HG02678 (cell line): ENCODE measurements at regions not wholly inside any gene's neighbourhood (a gene's known extent, or its start where the extent isn't known, plus 50 kb on each side); places are given as distances from the start of the nearest gene placed in this dataset.
"Not testable (repeated sequence)": the region's sequence is repeated elsewhere in the genome, so short reads cannot be mapped to it uniquely, and the experiment has no call there.

Experiments
- ATAC-seq: cut with Tn5 transposase; IDR thresholded peaks from one replicate; pipeline ENCODE4 v1.9.1; 2021; ENCODE audit warnings: mild to moderate bottlenecking, moderate library complexity; ENCODE audit not compliant: unreplicated experiment

DNA sequence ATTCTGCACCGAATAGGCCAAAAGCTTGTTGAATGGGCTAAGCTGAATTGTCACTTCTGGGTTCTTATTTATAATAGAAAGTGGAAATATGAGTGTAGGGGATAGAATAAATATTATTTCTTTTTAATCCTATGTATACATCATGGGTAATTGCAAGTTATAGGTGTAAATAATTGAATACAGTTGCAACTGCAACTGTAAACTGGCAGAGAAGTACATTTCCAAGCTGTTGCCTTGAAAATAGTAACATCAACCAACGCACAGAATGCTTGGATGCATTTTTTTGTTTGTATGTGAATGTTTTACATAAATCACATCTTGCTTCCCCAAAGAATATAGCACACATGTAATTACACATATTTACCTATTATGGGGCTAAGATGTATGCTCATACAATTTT lies 234.1 kb downstream of the NNT start:
- ATAC-seq = no peak

DNA sequence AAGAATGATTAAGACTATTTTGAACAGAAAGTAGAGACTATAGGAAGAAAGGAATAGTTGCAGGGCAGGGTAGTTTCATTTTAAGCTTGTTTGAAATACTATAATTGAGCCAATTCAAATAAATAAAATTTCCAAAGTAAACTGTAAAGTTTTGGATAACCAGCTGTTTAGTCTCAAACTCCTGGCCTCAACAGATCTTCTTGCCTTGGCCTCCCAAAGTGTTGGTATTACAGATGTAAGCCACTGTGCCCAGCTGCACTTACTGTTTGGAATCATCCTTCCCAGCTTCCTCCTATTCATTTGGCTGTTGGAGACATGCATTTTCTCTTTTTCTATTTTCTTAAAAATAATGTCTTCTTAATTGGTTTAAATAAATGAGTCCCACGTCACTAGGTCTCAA lies 231.0 kb downstream of the NNT start:
- ATAC-seq = no peak

DNA sequence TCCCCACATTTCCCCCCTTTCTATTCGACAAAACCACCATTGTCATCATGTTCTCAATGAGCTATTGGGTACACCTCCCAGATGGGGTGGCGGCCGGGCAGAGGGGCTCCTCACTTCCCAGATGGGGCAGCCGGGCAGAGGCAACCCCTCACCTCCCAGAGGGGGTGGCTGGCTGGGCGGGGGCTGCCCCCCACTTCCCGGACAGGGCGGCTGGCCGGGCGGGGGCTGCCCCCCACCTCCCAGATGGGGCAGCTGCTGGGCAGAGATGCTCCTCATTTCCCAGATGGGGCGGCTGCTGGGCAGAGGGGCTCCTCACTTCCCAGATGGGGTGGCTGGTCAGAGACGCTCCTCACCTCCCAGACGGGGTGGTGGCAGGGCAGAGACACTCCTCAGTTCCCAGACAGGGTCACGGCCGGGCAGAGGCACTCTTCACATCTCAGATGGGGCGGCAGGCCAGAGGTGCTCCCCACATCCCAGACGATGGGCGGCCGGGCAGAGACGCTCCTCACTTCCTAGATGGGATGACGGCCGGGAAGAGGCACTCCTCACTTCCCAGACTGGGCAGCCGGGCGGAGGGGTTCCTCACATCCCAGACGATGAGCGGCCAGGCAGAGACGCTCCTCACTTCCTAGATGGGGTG lies 221.5 kb downstream of the NNT start:
- not testable (repeated sequence) for ATAC-seq

DNA sequence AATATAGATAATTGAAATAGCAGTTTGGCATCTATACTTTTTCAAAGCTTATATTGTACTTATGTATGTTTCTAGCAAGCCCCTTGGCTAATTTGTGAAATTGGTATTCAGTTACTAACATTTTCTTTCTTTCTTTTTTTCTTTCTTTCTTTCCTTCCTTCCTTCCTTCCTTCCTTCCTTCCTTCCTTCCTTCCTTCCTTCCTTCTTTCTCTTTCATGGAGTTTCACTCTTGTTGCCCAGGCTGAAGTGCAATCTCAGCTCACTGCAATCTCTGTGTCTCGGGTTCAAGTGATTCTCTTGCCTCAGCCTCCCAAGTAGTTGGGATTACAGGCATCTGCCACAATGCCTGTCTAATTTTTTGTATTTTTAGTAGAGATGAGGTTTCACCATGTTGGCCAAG lies 215.4 kb downstream of the NNT start:
- ATAC-seq = not testable (repeated sequence)

DNA sequence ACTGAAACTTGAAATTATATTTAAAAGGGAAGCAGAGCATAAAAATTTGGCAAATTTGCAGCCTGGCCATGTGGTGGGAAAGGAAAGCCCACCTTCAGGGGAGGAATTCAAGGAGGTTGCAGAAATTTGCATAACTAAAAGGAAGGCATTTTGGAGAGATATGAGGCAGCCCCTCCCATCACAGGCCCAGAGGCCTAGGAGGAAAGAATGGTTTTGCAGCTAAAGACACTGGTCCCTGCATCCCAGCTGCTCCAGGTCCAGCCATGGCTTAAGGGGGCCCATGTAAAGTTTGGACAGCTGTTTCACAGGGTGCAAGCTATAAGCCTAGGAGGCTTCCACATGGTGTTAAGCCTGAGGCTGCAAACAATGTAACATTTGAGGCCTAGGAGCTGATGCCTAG lies 212.5 kb downstream of the NNT start:
- ATAC-seq = no peak

DNA sequence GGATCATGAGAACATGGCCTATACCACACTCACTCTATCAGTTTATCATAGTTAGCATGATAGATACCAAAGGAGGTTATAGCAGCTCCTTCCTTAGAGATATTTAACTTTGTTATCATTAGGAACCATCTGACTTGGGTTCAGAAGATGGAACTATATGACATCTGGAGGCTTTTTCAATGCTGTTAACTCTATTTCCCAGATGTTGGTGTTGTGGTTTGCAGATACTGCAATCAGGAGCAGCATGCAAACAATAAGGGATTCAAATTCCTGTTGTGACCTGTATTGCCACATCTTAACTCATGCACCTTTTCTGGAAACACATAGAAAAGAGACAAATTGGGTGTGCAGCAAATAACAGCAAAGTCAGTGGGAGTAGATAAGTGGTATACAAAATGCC lies 201.7 kb downstream of the NNT start:
- no peak for ATAC-seq

DNA sequence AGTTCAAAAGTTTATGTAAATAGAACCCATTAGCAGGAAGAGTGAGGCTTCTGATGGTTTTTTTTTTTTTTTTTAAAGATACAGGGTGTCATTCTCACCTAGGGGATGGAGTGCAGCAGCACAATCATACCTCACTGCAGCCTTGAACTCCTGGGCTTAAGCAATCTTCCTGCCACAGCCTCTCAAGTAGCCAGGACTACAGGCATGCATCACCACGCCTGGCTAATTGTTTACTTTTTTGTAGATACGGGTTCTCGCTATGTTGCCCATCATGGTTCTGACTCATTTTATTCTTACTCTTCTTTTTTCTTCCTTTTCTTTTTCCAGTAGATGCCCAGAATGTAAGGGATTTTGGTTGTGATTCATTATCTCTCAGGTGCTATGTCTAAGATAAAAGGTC lies 201.1 kb downstream of the NNT start:
- no peak for ATAC-seq

DNA sequence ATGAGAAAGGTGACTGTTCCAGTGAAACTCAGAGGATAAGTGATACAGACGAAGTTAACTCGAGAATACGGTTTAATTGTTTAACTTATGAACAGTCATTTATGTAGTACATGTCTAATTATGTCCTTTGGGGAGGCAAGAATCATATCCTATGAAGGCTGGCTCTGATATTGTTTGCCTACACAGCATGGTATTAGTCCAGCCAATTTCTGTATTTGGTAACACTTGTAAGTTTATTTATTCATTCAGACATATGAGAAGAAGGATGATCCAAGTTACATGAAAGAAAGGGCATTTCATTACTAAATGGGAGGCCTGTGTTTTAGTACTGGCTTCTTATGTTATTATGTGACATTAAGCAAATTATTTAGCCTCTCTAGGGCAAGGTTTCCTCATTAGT lies 199.7 kb downstream of the NNT start:
- ATAC-seq = no peak

DNA sequence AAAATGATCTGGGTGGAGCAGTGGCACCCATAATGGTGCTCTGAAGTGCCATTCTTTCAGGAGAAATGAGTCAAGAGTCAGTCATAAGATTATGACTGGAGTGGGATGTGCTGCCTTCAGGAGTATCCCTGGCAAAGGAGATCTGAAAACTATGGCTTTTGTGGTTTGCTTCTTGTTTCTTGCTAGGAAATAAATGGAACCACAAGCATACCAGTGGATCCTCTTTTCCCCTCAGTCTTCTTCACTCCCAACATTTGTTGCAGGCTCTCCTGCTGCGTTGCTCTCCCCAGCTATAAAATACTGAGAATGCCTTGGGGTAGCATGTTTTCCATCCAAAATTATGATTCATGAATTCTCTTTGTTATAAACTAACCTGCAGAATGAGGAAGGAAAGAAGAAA lies 199.1 kb downstream of the NNT start:
- ATAC-seq = no peak

DNA sequence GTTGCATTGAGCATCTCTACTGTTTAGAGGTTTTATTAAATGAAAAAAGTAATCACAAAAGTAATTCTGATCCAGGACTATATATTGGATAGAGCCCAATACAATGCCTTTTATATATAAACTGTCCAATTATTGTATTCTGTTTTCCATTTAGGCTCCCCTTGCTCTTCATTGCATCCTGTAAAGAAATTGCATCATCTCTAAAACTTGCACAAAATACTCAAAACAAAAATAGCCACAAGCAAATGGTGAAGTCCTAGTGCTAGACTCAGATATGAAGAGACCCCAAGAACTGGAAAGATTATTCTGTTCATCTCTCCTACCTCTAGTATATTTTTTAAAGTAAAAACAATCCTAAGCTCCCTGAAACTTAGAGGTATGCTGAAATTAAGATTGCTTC lies 195.8 kb downstream of the NNT start:
- ATAC-seq = no peak

DNA sequence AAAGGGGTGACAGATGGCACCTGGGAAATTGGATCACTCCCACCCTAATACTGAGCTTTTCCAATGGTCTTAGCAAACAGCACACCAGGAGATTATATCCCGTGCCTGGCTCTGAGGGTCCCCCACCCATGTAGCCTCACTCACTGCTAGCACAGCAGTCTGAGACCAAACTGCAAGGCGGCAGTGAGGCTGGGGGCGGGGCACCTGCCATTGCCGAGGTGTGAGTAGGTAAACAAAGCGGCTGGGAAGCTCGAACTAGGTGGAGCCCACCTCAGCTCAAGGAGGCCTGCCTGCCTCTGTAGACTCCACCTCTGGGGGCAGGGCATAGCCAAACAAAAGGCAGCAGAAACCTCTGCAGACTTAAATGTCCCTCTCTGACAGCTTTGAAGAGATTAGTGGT lies 188.9 kb downstream of the NNT start:
- not testable (repeated sequence) for ATAC-seq

DNA sequence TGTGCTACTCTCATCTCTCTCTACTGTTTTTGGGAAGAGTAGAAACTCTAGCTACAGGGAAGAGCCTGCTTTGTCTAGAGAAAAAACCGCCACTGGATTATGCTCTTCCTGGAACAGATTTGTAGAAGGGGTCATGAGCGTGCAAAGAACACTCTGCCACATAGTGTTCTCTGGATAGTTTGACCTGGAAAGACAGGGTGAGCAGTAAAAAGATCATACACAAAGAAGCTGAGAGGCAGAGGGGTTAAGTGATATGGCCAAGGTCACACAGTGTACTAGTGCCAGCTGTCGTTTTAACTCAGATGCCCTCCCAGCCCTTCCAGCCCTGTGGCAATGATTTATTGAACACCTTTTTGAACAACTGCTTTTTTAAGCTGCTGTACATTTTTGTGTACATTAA lies 182.2 kb downstream of the NNT start:
- no peak for ATAC-seq

DNA sequence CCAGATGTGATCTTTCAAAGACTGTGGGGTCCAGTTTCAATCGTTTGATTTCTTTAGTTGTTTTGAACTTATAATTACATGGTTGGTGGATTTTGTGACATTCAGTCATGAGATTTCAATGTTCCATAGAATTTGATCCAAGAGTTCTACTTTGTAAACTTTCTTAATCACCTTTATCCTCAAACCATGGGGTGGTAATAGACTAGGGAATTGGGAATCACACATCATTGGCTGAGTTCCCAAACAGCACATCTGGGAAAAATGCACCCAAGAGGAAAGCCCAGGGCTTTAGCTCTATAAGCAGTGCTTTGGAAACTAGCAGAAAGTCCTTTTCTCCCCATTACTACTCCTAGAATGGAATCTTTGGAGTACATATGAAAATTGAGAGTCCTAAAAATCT lies 177.6 kb downstream of the NNT start:
- ATAC-seq = no peak

DNA sequence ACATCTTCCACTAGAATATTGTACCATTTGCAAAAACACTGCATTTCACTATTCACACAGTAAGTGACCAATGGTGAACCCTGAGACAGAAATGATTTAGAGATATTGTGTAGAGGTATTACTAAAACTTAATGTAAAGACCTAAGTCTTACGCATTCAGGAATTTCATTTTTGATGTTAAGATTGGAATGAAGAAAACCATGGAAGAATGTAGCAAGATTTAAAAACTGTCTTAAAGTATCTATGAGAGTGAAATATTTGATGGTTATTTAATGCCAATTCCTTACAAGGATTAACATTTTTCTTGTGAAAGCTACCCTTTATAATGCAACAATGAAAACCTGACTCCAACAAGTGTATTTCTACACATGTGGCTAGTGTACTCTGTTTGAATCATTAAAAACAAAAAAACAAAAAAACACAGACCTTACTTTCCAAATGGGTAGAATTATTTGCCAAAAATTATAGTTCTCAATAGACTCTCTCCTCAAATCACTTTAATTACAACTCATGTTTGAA lies 172.0 kb downstream of the NNT start:
- ATAC-seq = no peak

DNA sequence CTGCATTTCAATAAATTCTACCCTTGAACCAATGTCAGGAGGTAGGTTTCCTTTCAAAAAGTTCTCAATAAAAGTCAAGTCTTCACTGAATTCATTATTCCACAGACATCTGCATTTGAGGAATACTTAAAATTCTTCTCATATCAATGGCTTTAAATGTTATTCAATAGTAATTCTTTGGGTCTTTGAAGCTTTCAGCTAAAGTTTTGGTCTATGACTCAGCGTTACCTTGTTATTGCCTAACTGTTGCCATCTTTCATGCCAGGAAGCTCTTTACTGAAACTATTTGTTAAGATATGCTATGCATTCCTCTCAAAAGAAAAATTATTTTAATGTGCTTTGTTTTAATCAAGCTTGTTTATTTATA lies 170.5 kb downstream of the NNT start:
- no peak for ATAC-seq

DNA sequence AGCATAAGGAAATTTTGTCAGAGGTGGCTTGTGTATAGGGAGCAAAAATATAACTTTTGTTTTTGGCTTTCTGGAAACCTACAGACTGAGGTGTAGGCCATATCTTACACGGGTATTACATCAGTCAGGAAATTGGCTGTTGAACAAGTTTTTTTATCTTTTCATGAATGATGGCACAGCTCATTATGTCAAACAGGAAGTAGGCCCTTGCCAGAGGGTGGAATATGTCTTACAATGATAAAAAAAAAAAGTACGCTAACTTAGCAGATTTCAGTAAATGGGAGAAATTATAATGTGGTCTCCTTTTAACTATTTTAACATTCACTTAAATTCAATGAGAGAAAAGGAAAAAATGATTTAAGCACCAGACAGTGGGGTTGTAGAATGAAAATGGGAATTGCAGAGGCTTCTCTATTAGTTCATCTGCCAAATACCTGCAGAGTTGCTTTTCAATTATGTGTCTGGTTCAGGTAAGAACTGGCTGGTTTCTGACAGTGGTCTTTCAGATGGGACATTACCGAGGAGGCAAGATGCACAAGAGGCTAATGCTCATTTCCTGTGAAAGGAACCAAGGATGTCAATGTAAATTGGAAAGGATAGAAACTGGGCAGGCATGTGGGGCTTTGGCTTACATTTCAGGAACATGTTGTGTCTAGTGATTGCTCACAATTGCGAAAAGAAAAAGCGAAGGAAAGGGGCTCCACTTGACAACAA lies 169.9 kb downstream of the NNT start:
- ATAC-seq = no peak

DNA sequence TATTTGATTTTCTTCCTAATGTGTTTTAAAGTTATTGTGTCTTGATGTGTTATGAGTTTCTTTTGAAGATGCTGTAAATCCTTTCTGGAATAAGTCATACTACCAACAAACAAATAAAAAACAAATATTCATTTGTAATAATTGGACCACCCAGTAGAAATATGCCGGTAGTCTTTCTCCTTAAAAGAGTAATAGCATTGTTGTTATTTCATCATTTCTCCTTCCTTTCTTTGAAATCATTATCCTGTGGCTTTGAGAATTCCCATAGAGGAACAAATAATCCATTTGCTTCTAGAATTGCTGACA lies 169.4 kb downstream of the NNT start:
- no peak for ATAC-seq

DNA sequence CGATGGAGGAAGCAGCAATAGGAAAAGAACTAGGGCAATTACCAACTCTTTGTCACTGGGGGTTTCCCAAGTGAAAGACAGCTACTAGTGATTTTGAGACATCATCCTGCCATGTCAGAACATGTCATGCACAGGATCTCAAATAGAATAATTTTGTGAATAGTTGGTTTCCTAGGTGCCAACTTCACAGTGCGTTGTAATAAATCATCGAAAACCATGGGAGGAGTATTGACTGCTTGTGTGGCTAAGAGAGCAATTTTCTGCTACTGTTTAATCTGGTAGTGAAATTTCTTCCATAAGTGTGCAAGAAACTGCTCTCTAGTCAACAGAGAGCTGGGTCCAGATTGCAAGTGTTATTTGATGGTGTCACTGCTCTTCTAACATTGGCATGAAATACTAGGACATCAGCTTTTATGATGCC lies 168.6 kb downstream of the NNT start:
- no peak for ATAC-seq

DNA sequence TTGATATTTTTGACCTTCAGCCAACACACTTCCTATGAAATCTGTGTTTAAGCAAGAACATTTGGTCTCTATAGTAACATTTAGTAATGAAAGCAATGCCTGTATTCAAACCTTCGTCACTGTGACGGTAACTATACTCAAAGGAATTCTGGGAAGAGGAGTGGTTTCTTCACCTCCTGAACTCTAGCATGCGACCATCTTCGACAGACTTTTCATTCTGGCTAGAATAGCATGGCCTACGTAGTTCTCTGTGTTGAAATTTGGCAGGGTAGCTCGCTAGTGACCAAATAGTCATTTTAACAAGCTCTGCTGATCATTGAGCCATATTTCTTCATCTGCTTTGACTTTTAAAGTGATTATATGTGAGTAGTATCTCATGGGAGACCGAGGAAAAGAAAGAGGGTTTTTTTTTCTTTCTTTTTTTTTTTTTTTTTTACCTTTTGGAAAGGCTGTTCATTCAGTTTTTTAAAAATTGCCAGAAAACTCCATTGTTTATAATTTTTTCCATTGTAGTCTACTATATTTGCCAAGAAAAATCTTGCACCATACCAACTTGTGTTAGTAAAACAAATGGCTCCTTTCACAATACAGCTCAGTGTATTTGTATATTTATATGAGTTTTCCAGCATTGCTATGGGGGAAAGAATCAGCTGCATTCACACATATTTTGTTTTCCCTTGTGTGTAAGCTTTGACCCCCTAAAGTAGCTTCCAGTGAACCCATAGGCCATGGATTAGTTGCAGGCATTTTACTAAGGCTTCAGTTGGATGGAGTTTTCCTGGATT lies 166.8 kb downstream of the NNT start:
- ATAC-seq = no peak
